ENCODE measurements at regions not wholly inside any gene's neighbourhood (a gene's known extent, or its start where the extent isn't known, plus 50 kb on each side); places are given as distances from the start of the nearest gene placed in this dataset.

DNA sequence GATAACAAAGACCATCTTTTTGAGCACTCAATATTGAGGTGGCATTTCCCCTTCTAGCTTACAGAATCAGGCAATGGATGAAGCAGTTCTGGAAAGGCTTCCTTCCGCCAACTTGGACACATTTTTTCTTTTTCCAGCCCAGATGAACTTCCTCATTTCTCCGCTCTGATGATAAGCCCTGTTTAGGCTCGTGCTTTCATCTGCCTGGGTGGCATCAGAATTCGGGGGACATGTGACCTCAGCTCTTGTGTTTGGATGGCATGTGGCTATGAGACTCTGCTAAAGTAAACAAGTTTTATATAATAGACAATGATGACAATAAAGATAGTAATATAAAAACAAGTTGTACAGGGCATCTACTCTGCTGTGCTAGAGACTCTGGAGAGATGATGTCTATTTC, 796.7 kb downstream of the DHX35 start:
- intact Hi-C loops (cut with micrococcal nuclease) = no loop called here

More for the DNA sequence above, 796.7 kb downstream of the DHX35 start:
- Histone ChIP-seq H3K27me3 (ENCODE audit: control insufficient read depth in 2 of 2, insufficient read depth in 2 of 2, low read length in 2 of 2) (no peaks in the 10 kb centered on the region), H3K9ac (replicated peaks; ENCODE audit: extremely low read depth, insufficient read depth, low read length) (no peak overlapping the region), H2AFZ (ENCODE audit: low read depth, low read length) (no peak overlapping the region), H3K9me3 (replicated peaks; ENCODE audit: control insufficient read depth, insufficient read depth, low read length) (no peaks in the 10 kb centered on the region), H3K4me2 (ENCODE audit: insufficient read depth, low read length) (no peak overlapping the region), H3K79me2 (ENCODE audit: control insufficient read depth, insufficient read depth, low read length) (no peaks in the 10 kb centered on the region), H3K36me3 (ENCODE audit: control insufficient read depth in 2 of 2, extremely low read depth in 1 of 2, insufficient read depth in 2 of 2, low read length in 2 of 2) (no peaks in the 10 kb centered on the region), H4K20me1 (replicated peaks; ENCODE audit: control insufficient read depth, extremely low read depth, insufficient read depth, low read length) (no peaks in the 10 kb centered on the region), H3K4me3 (replicated peaks in 1 of 3; ENCODE audit: insufficient read depth in 1 of 3, low read depth in 1 of 3, low read length in 3 of 3) (no peak overlapping the region), H3K27ac (ENCODE audit: insufficient read depth, low read depth, low read length) (no peak overlapping the region), H3K4me1 (ENCODE audit: control insufficient read depth, extremely low read depth, insufficient read depth, low read length) (no peaks in the 10 kb centered on the region), H3K9me1 (replicated peaks; ENCODE audit: control insufficient read depth, extremely low read depth, insufficient read depth, low read length) (no peaks in the 10 kb centered on the region)
- no TSS peak for BruUV-seq (replicated peaks)
- DNase-seq (ENCODE audit: low read depth, low spot score) (no peak), FAIRE-seq (no peak)
- TF ChIP-seq, protein P1, sequence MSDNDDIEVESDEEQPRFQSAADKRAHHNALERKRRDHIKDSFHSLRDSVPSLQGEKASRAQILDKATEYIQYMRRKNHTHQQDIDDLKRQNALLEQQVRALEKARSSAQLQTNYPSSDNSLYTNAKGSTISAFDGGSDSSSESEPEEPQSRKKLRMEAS (IDR thresholded peaks at IDR 0.05; ENCODE audit: insufficient read depth, insufficient read length) = no peak
- TF ChIP-seq POLR2AphosphoS5 (IDR thresholded peaks at IDR 0.05; ENCODE audit: insufficient read depth, low read depth, low read length) = no peak
- no peak for TF ChIP-seq GATA2 (IDR thresholded peaks at IDR 0.05; ENCODE audit: insufficient read depth, insufficient read length, low read depth, low read length)
- TF ChIP-seq FOS (IDR thresholded peaks at IDR 0.05; ENCODE audit: borderline replicate concordance, insufficient read depth, low read length) = no peak
- TF ChIP-seq EZH2 (IDR thresholded peaks at IDR 0.05; ENCODE audit: borderline replicate concordance, low read depth, low read length, severe bottlenecking) = no peak
- TF ChIP-seq POLR2A (IDR thresholded peaks at IDR 0.05; ENCODE audit: low read depth, low read length) = no peak
- TF ChIP-seq, protein P2, sequence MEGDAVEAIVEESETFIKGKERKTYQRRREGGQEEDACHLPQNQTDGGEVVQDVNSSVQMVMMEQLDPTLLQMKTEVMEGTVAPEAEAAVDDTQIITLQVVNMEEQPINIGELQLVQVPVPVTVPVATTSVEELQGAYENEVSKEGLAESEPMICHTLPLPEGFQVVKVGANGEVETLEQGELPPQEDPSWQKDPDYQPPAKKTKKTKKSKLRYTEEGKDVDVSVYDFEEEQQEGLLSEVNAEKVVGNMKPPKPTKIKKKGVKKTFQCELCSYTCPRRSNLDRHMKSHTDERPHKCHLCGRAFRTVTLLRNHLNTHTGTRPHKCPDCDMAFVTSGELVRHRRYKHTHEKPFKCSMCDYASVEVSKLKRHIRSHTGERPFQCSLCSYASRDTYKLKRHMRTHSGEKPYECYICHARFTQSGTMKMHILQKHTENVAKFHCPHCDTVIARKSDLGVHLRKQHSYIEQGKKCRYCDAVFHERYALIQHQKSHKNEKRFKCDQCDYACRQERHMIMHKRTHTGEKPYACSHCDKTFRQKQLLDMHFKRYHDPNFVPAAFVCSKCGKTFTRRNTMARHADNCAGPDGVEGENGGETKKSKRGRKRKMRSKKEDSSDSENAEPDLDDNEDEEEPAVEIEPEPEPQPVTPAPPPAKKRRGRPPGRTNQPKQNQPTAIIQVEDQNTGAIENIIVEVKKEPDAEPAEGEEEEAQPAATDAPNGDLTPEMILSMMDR (IDR thresholded peaks at IDR 0.05; ENCODE audit: extremely low read depth in 1 of 2, insufficient read depth in 1 of 2, low read depth in 1 of 2, low read length in 2 of 2) = no peak
- TF ChIP-seq JUN (IDR thresholded peaks at IDR 0.05; ENCODE audit: borderline replicate concordance, insufficient read depth, insufficient read length, low read depth) = no peak
- TF ChIP-seq MYC (IDR thresholded peaks at IDR 0.05; ENCODE audit: low read depth, low read length) = no peak
- dilution Hi-C loops (cut with MboI; ENCODE audit: extremely low pct_ligation_motif_present, low sequenced_read_pairs) = no loop called here
- ChIA-PET POLR2A (no interaction called here), CTCF (no interaction called here)
